ENCODE measurements at regions not wholly inside any gene's neighbourhood (a gene's known extent, or its start where the extent isn't known, plus 50 kb on each side); places are given as distances from the start of the nearest gene placed in this dataset.
"Not testable (repeated sequence)": the region's sequence is repeated elsewhere in the genome, so short reads cannot be mapped to it uniquely, and the experiment has no call there.

DNA sequence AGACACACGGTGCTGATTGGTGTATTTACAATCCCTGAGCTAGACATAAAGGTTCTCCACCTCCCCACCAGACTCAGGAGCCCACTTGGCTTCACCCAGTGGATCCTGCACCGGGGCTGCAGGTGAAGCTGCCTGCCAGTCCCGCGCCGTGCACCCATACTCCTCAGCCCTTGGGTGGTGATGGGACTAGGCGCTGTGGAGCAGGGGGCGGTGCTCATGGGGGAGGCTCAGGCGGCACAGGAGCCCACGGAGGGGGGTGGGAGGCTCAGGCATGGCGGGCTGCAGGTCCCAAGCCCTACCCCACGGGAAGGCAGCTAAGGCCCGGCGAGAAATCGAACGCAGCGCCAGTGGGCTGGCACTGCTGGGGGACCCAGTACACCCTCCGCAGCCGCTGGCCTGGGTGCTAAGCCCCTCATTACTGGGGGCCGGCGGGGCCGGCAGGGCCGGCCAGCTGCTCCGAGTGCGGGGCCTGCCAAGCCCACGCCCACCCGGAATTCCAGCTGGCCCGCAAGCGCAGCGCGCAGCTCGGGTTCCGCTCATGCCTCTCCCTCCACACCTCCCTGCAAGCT, 1447.2 kb downstream of the RAPGEF2 start:
- TF ChIP-seq, protein P1, sequence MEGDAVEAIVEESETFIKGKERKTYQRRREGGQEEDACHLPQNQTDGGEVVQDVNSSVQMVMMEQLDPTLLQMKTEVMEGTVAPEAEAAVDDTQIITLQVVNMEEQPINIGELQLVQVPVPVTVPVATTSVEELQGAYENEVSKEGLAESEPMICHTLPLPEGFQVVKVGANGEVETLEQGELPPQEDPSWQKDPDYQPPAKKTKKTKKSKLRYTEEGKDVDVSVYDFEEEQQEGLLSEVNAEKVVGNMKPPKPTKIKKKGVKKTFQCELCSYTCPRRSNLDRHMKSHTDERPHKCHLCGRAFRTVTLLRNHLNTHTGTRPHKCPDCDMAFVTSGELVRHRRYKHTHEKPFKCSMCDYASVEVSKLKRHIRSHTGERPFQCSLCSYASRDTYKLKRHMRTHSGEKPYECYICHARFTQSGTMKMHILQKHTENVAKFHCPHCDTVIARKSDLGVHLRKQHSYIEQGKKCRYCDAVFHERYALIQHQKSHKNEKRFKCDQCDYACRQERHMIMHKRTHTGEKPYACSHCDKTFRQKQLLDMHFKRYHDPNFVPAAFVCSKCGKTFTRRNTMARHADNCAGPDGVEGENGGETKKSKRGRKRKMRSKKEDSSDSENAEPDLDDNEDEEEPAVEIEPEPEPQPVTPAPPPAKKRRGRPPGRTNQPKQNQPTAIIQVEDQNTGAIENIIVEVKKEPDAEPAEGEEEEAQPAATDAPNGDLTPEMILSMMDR (IDR thresholded peaks at IDR 0.05; ENCODE audit: borderline replicate concordance, extremely low read depth, low read length, poor library complexity, severe bottlenecking): not testable (repeated sequence)
- TF ChIP-seq EZH2 (IDR thresholded peaks at IDR 0.05; ENCODE audit: borderline replicate concordance, low read depth, low read length, severe bottlenecking): not testable (repeated sequence)
